ENCODE measurements at regions not wholly inside any gene's neighbourhood (a gene's known extent, or its start where the extent isn't known, plus 50 kb on each side); places are given as distances from the start of the nearest gene placed in this dataset.

DNA sequence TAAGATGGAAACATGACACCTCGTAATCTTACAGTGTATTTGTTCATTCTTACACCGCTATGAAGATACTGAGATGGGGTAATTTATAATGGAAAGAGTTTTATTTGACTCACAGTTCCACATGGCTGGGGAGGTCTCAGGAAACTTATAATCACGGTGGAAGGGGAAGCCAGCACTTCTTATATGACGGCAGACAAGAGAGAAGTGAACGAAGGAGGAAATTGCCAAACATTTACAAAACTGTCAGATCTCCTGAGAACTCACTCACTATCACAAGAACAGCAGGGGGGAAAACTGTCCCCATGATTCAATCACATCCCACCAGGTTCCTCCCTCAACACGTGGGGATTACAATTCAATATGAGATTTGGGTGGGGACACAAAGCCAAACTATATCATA is 282.3 kb downstream of the HGF start:
- no peak for TF ChIP-seq ZNF138 (tag by site-specific recombination; IDR thresholded peaks at IDR 0.05; ENCODE audit: borderline replicate concordance)
- TF ChIP-seq ZNF23 (tag by site-specific recombination; IDR thresholded peaks at IDR 0.05; ENCODE audit: borderline replicate concordance), result no peak
- TF ChIP-seq, protein P1, sequence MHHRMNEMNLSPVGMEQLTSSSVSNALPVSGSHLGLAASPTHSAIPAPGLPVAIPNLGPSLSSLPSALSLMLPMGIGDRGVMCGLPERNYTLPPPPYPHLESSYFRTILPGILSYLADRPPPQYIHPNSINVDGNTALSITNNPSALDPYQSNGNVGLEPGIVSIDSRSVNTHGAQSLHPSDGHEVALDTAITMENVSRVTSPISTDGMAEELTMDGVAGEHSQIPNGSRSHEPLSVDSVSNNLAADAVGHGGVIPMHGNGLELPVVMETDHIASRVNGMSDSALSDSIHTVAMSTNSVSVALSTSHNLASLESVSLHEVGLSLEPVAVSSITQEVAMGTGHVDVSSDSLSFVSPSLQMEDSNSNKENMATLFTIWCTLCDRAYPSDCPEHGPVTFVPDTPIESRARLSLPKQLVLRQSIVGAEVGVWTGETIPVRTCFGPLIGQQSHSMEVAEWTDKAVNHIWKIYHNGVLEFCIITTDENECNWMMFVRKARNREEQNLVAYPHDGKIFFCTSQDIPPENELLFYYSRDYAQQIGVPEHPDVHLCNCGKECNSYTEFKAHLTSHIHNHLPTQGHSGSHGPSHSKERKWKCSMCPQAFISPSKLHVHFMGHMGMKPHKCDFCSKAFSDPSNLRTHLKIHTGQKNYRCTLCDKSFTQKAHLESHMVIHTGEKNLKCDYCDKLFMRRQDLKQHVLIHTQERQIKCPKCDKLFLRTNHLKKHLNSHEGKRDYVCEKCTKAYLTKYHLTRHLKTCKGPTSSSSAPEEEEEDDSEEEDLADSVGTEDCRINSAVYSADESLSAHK (tag by site-specific recombination; IDR thresholded peaks at IDR 0.05), result no peak
- TF ChIP-seq ZNF341 (tag by site-specific recombination; IDR thresholded peaks at IDR 0.05; ENCODE audit: low read depth), result no peak
- TF ChIP-seq, protein P2, sequence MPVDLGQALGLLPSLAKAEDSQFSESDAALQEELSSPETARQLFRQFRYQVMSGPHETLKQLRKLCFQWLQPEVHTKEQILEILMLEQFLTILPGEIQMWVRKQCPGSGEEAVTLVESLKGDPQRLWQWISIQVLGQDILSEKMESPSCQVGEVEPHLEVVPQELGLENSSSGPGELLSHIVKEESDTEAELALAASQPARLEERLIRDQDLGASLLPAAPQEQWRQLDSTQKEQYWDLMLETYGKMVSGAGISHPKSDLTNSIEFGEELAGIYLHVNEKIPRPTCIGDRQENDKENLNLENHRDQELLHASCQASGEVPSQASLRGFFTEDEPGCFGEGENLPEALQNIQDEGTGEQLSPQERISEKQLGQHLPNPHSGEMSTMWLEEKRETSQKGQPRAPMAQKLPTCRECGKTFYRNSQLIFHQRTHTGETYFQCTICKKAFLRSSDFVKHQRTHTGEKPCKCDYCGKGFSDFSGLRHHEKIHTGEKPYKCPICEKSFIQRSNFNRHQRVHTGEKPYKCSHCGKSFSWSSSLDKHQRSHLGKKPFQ (tag by site-specific recombination; IDR thresholded peaks at IDR 0.05), result no peak
- no peak for TF ChIP-seq ZNF501 (tag by site-specific recombination; IDR thresholded peaks at IDR 0.05)
- no peak for TF ChIP-seq ZNF335 (tag by site-specific recombination; conservative IDR thresholded peaks at IDR 0.05)
- no peak for TF ChIP-seq ZNF530 (tag by site-specific recombination; IDR thresholded peaks at IDR 0.05; ENCODE audit: low read depth)
- TF ChIP-seq, protein P3, sequence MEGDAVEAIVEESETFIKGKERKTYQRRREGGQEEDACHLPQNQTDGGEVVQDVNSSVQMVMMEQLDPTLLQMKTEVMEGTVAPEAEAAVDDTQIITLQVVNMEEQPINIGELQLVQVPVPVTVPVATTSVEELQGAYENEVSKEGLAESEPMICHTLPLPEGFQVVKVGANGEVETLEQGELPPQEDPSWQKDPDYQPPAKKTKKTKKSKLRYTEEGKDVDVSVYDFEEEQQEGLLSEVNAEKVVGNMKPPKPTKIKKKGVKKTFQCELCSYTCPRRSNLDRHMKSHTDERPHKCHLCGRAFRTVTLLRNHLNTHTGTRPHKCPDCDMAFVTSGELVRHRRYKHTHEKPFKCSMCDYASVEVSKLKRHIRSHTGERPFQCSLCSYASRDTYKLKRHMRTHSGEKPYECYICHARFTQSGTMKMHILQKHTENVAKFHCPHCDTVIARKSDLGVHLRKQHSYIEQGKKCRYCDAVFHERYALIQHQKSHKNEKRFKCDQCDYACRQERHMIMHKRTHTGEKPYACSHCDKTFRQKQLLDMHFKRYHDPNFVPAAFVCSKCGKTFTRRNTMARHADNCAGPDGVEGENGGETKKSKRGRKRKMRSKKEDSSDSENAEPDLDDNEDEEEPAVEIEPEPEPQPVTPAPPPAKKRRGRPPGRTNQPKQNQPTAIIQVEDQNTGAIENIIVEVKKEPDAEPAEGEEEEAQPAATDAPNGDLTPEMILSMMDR (tag by site-specific recombination; IDR thresholded peaks at IDR 0.05), result no peak
- TF ChIP-seq, protein P4, sequence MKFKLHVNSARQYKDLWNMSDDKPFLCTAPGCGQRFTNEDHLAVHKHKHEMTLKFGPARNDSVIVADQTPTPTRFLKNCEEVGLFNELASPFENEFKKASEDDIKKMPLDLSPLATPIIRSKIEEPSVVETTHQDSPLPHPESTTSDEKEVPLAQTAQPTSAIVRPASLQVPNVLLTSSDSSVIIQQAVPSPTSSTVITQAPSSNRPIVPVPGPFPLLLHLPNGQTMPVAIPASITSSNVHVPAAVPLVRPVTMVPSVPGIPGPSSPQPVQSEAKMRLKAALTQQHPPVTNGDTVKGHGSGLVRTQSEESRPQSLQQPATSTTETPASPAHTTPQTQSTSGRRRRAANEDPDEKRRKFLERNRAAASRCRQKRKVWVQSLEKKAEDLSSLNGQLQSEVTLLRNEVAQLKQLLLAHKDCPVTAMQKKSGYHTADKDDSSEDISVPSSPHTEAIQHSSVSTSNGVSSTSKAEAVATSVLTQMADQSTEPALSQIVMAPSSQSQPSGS (tag by site-specific recombination; IDR thresholded peaks at IDR 0.05; ENCODE audit: low read depth), result no peak
- no peak for TF ChIP-seq ZBTB20 (tag by site-specific recombination; IDR thresholded peaks at IDR 0.05)
